ENCODE measurements at regions not wholly inside any gene's neighbourhood (a gene's known extent, or its start where the extent isn't known, plus 50 kb on each side); places are given as distances from the start of the nearest gene placed in this dataset.

DNA sequence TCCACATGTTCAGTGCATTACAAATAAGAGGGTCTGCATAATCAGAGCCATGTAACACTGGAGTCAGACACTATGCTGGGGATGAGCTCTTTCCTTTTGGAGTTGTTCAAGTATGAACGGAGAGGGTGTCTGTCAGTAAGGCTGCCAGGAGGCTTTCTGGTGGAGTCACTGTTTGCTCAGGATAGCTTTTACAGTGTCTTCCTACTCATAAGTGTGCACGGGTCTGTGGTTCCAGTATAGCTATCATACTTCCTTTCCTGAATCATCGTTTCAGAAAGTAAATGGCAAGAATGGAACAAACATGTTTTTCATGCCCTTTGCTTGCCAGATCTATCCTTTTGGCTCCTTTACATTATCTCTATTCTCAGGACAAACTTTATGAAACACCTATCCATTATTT is 152.7 kb upstream of the CDH11 start:
- no peaks in the 10 kb centered on the region for H3K9me3 ChIP-seq
- TF ChIP-seq, protein P1, sequence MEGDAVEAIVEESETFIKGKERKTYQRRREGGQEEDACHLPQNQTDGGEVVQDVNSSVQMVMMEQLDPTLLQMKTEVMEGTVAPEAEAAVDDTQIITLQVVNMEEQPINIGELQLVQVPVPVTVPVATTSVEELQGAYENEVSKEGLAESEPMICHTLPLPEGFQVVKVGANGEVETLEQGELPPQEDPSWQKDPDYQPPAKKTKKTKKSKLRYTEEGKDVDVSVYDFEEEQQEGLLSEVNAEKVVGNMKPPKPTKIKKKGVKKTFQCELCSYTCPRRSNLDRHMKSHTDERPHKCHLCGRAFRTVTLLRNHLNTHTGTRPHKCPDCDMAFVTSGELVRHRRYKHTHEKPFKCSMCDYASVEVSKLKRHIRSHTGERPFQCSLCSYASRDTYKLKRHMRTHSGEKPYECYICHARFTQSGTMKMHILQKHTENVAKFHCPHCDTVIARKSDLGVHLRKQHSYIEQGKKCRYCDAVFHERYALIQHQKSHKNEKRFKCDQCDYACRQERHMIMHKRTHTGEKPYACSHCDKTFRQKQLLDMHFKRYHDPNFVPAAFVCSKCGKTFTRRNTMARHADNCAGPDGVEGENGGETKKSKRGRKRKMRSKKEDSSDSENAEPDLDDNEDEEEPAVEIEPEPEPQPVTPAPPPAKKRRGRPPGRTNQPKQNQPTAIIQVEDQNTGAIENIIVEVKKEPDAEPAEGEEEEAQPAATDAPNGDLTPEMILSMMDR (IDR thresholded peaks at IDR 0.05) = no peak
- TF ChIP-seq POLR2AphosphoS5 (IDR thresholded peaks at IDR 0.05; ENCODE audit: insufficient read depth in 1 of 2, low read depth in 1 of 2) (no peak), POLR2A (IDR thresholded peaks at IDR 0.05) (no peak)
- no peaks in the 10 kb centered on the region for H3K36me3 ChIP-seq
- H3K27me3 ChIP-seq = no peaks in the 10 kb centered on the region
- no peak overlapping the region for H3K27ac ChIP-seq
- H3K4me1 ChIP-seq = no peaks in the 10 kb centered on the region
- H3K4me3 ChIP-seq = no peak overlapping the region
- DNase-seq (ENCODE audit: extremely low spot score in 2 of 2) = no peak
- intact Hi-C loops (cut with DNase I) = no loop called here

DNA sequence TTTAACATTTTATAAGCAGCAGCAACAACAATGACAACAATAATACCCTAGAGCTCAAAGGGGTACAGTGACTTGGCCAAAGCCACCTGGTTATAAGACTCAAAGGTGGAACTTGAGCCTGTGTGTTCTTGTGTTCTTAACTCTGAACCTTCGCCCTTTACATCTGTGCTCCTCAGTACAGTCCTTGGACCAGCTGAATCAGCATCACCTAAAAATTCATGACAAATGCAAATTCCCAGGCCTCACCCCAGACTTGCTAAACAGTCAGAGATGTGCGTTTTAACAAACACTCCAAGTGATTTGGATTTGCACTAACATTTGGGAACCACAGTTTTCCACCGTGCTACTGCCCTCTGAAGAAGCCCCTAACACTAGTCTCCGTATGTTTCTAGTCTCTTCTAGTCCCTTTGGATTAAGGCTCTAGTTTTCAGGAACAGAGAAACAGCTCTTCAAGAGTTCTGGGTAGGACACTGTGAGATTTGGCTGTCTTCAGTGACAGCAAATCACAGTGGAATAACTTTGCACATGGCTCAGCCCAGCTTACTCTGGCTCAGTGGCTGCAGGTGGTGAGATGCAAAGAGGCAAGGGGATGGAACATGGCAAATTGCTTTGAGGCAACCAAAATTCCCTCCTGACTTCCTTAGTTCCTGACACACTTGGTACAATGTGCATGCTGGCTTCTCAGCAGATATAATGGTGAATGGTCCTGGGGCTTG is 151.0 kb upstream of the CDH11 start:
- no peaks in the 10 kb centered on the region for H3K36me3 ChIP-seq
- intact Hi-C loops (cut with DNase I) = no loop called here
- no peak overlapping the region for H3K4me3 ChIP-seq
- H3K9me3 ChIP-seq = no peaks in the 10 kb centered on the region
- TF ChIP-seq, protein P1 (IDR thresholded peaks at IDR 0.05) = no peak
- TF ChIP-seq POLR2AphosphoS5 (IDR thresholded peaks at IDR 0.05; ENCODE audit: insufficient read depth in 1 of 2, low read depth in 1 of 2) = no peak
- TF ChIP-seq POLR2A (IDR thresholded peaks at IDR 0.05) = no peak
- no peak for DNase-seq (ENCODE audit: extremely low spot score in 2 of 2)
- no peak overlapping the region for H3K27ac ChIP-seq
- no peaks in the 10 kb centered on the region for H3K27me3 ChIP-seq
- no peaks in the 10 kb centered on the region for H3K4me1 ChIP-seq

DNA sequence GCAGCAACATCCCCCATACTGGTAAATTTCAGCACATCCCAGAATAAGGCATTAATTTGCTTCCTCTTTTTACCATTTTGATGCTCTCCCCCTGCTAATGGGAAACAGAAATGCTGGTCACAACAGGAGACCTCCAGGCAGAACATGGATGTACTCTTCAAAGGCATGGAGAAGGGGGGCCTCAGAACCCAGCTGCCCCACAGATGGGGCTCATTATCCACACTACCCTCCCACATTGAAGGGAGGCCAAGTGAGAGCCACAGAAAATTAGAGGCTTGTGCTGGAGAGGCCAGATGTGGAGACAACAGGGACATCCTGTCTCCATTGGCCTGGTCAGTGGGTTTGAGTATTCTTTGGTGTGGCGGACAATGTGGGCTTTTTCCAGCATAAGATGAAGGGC is 150.1 kb upstream of the CDH11 start:
- intact Hi-C loops (cut with DNase I) = no loop called here
- Histone ChIP-seq H3K27me3 (no peaks in the 10 kb centered on the region), H3K27ac (no peak overlapping the region), H3K4me1 (no peaks in the 10 kb centered on the region), H3K36me3 (no peaks in the 10 kb centered on the region), H3K9me3 (no peaks in the 10 kb centered on the region), H3K4me3 (no peak overlapping the region)
- TF ChIP-seq, protein P1 (IDR thresholded peaks at IDR 0.05) = no peak
- TF ChIP-seq POLR2AphosphoS5 (IDR thresholded peaks at IDR 0.05; ENCODE audit: insufficient read depth in 1 of 2, low read depth in 1 of 2) (no peak), POLR2A (IDR thresholded peaks at IDR 0.05) (no peak)
- no peak for DNase-seq (ENCODE audit: extremely low spot score in 2 of 2)

DNA sequence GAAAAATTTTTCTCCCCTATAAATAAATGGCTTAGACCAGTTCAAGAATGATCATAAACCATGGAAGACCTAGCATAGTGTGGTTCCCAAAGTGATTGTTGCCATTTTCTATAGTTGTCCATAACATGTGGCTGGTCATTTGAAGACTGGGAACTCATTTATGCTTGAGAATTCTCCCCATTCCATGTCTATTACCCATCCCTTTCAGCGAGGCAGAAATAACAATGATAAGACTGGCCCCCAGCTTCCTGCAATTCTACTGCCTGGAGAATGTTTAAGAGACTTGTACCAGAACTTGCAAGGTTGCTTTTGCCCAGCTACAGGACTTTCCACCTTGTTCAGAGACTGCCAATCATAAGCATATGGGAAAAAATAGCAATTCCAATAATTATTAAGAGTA is 146.5 kb upstream of the CDH11 start:
- intact Hi-C loops (cut with DNase I) = no loop called here
- Histone ChIP-seq H3K36me3 (no peaks in the 10 kb centered on the region), H3K27ac (no peak overlapping the region), H3K27me3 (no peaks in the 10 kb centered on the region), H3K4me3 (no peak overlapping the region), H3K9me3 (no peaks in the 10 kb centered on the region), H3K4me1 (no peaks in the 10 kb centered on the region)
- TF ChIP-seq POLR2AphosphoS5 (IDR thresholded peaks at IDR 0.05; ENCODE audit: insufficient read depth in 1 of 2, low read depth in 1 of 2) (no peak), POLR2A (IDR thresholded peaks at IDR 0.05) (no peak)
- TF ChIP-seq, protein P1 (IDR thresholded peaks at IDR 0.05) = no peak
- no peak for DNase-seq (ENCODE audit: extremely low spot score in 2 of 2)

DNA sequence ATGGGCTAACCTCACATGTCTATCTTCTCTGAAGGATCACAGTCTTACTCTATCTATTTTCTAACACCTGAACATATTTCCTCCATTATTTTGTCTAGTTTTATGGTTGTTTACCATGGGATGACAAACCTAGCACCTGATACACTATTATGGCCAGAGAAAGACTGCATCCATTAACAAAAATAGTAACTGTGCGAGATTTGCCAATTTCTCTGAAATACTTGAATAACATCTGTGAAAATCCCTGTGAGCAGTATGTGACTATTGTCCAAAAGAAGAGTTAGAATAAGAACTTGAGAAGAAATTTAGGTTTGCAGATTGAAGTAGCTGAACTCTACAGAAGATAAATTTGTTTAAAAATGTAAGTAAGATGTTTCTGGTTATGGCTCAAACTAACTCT is 142.0 kb upstream of the CDH11 start:
- H3K27ac ChIP-seq = no peak overlapping the region
- no peaks in the 10 kb centered on the region for H3K27me3 ChIP-seq
- H3K9me3 ChIP-seq = no peaks in the 10 kb centered on the region
- no peak for TF ChIP-seq POLR2AphosphoS5 (IDR thresholded peaks at IDR 0.05; ENCODE audit: insufficient read depth in 1 of 2, low read depth in 1 of 2)
- TF ChIP-seq POLR2A (IDR thresholded peaks at IDR 0.05) = no peak
- TF ChIP-seq, protein P1 (IDR thresholded peaks at IDR 0.05) = no peak
- H3K4me1 ChIP-seq = no peaks in the 10 kb centered on the region
- no peak overlapping the region for H3K4me3 ChIP-seq
- intact Hi-C loops (cut with DNase I) = no loop called here
- H3K36me3 ChIP-seq = no peaks in the 10 kb centered on the region
- no peak for DNase-seq (ENCODE audit: extremely low spot score in 2 of 2)
